BLaER1 (cell line): ENCODE measurements at regions not wholly inside any gene's neighbourhood (a gene's known extent, or its start where the extent isn't known, plus 50 kb on each side); places are given as distances from the start of the nearest gene placed in this dataset.
"Not testable (repeated sequence)": the region's sequence is repeated elsewhere in the genome, so short reads cannot be mapped to it uniquely, and the experiment has no call there.

ENCODE experiments used
- H3K27ac ChIP-seq: shearing (Covaris generic); formaldehyde crosslinking; 2 replicates; pipeline ENCODE4 v1.8.1; 2022
- H3K27me3 ChIP-seq: shearing (Covaris generic); formaldehyde crosslinking; 2 replicates; pipeline ENCODE4 v1.8.1; 2022
- H3K36me3 ChIP-seq: shearing (Covaris generic); formaldehyde crosslinking; 2 replicates; pipeline ENCODE4 v1.8.1; 2022
- H3K4me1 ChIP-seq: shearing (Covaris generic); formaldehyde crosslinking; 2 replicates; pipeline ENCODE4 v1.8.1; 2022
- H3K4me2 ChIP-seq: shearing (Covaris generic); formaldehyde crosslinking; 2 replicates; pipeline ENCODE4 v1.8.1; 2022
- H3K4me3 ChIP-seq: shearing (Covaris generic); formaldehyde crosslinking; 2 replicates; pipeline ENCODE4 v1.8.1; 2022
- H3K9ac ChIP-seq: shearing (Covaris generic); formaldehyde crosslinking; 2 replicates; pipeline ENCODE4 v1.8.1; 2022
- H3K9me3 ChIP-seq: shearing (Covaris generic); formaldehyde crosslinking; 2 replicates; pipeline ENCODE4 v1.8.1; 2022
- H4K20me1 ChIP-seq: shearing (Covaris generic); formaldehyde crosslinking; 2 replicates; pipeline ENCODE4 v1.8.1; 2022
- Cebpa-rat ChIP-seq: shearing (Covaris generic); IDR thresholded peaks from 2 replicates; pipeline ENCODE4 v1.8.1; 2022

- Histone ChIP-seq H3K27ac (no peak overlapping the region), H3K27me3 (no peaks in the 10 kb centered on the region), H3K4me1 (no peaks in the 10 kb centered on the region), H3K9me3 (peaks cover 60% of the 10 kb centered on the region), H3K36me3 (no peaks in the 10 kb centered on the region), H3K9ac (no peak overlapping the region), H3K4me2 (no peak overlapping the region), H3K4me3 (no peak overlapping the region), H4K20me1 (no peaks in the 10 kb centered on the region)
- no peak for TF ChIP-seq Cebpa-rat
Measured at GRCh38 chr13:46484561-46484960, 68.4 kb upstream of the LRCH1 start.

- Histone ChIP-seq H3K36me3 (no peaks in the 10 kb centered on the region), H3K4me1 (no peaks in the 10 kb centered on the region), H3K27ac (no peak overlapping the region), H3K4me2 (no peak overlapping the region), H3K9ac (no peak overlapping the region), H3K9me3 (peaks cover 44% of the 10 kb centered on the region), H3K4me3 (no peak overlapping the region), H4K20me1 (no peaks in the 10 kb centered on the region), H3K27me3 (no peaks in the 10 kb centered on the region)
- TF ChIP-seq Cebpa-rat, result no peak
Measured at GRCh38 chr13:46481166-46481565, 71.8 kb upstream of the LRCH1 start.

- TF ChIP-seq Cebpa-rat, result no peak
- Histone ChIP-seq H3K4me3 (no peak overlapping the region), H3K27me3 (no peaks in the 10 kb centered on the region), H3K4me2 (no peak overlapping the region), H3K36me3 (no peaks in the 10 kb centered on the region), H3K9me3 (peaks cover 34% of the 10 kb centered on the region), H4K20me1 (no peaks in the 10 kb centered on the region), H3K4me1 (no peaks in the 10 kb centered on the region), H3K27ac (no peak overlapping the region), H3K9ac (no peak overlapping the region)
Measured at GRCh38 chr13:46480131-46480530, 72.8 kb upstream of the LRCH1 start.

- Histone ChIP-seq H3K4me2 (no peak overlapping the region), H3K27me3 (no peaks in the 10 kb centered on the region), H3K27ac (no peak overlapping the region), H3K9me3 (peaks cover 29% of the 10 kb centered on the region), H3K9ac (no peak overlapping the region), H3K4me3 (no peak overlapping the region), H3K36me3 (no peaks in the 10 kb centered on the region), H3K4me1 (no peaks in the 10 kb centered on the region), H4K20me1 (no peaks in the 10 kb centered on the region)
- no peak for TF ChIP-seq Cebpa-rat
Measured at GRCh38 chr13:46479691-46480090, 73.3 kb upstream of the LRCH1 start.

- Histone ChIP-seq H3K27ac (no peak overlapping the region), H3K4me3 (no peak overlapping the region), H3K9ac (no peak overlapping the region), H3K36me3 (no peaks in the 10 kb centered on the region), H3K4me2 (no peak overlapping the region), H3K9me3 (peaks cover 25% of the 10 kb centered on the region), H3K27me3 (no peaks in the 10 kb centered on the region), H3K4me1 (no peaks in the 10 kb centered on the region), H4K20me1 (no peaks in the 10 kb centered on the region)
- no peak for TF ChIP-seq Cebpa-rat
Measured at GRCh38 chr13:46479283-46479682, 73.7 kb upstream of the LRCH1 start.

- no peak overlapping the region for H3K9ac ChIP-seq
- no peaks in the 10 kb centered on the region for H3K36me3 ChIP-seq
- H3K4me1 ChIP-seq, result no peaks in the 10 kb centered on the region
- no peak overlapping the region for H3K27ac ChIP-seq
- no peak overlapping the region for H3K4me2 ChIP-seq
- no peak for TF ChIP-seq Cebpa-rat
- H3K9me3 ChIP-seq, result peaks cover 19% of the 10 kb centered on the region
- no peaks in the 10 kb centered on the region for H4K20me1 ChIP-seq
- no peaks in the 10 kb centered on the region for H3K27me3 ChIP-seq
- H3K4me3 ChIP-seq, result no peak overlapping the region
Measured at GRCh38 chr13:46478651-46479050, 74.3 kb upstream of the LRCH1 start.

GRCh38 chr13:46476174-46476573 is 76.8 kb upstream of the LRCH1 start:
- no peak overlapping the region for H3K4me2 ChIP-seq
- no peak overlapping the region for H3K4me3 ChIP-seq
- no peaks in the 10 kb centered on the region for H3K9me3 ChIP-seq
- no peaks in the 10 kb centered on the region for H3K4me1 ChIP-seq
- no peak for TF ChIP-seq Cebpa-rat
- H3K36me3 ChIP-seq, result no peaks in the 10 kb centered on the region
- no peak overlapping the region for H3K9ac ChIP-seq
- no peak overlapping the region for H3K27ac ChIP-seq
- H4K20me1 ChIP-seq, result no peaks in the 10 kb centered on the region
- no peaks in the 10 kb centered on the region for H3K27me3 ChIP-seq

GRCh38 chr13:46475541-46475991 is 77.4 kb upstream of the LRCH1 start:
- Histone ChIP-seq H3K4me3 (no peak overlapping the region), H3K27me3 (no peaks in the 10 kb centered on the region), H4K20me1 (no peaks in the 10 kb centered on the region), H3K4me2 (no peak overlapping the region), H3K9me3 (no peaks in the 10 kb centered on the region), H3K27ac (no peak overlapping the region), H3K4me1 (no peaks in the 10 kb centered on the region), H3K36me3 (no peaks in the 10 kb centered on the region), H3K9ac (no peak overlapping the region)
- TF ChIP-seq Cebpa-rat, result no peak

GRCh38 chr13:46473806-46474205 is 79.2 kb upstream of the LRCH1 start:
- no peaks in the 10 kb centered on the region for H3K27me3 ChIP-seq
- no peaks in the 10 kb centered on the region for H4K20me1 ChIP-seq
- no peak overlapping the region for H3K9ac ChIP-seq
- H3K27ac ChIP-seq, result no peak overlapping the region
- no peak overlapping the region for H3K4me2 ChIP-seq
- TF ChIP-seq Cebpa-rat, result no peak
- H3K4me1 ChIP-seq, result no peaks in the 10 kb centered on the region
- no peak overlapping the region for H3K4me3 ChIP-seq
- no peaks in the 10 kb centered on the region for H3K36me3 ChIP-seq
- H3K9me3 ChIP-seq, result no peaks in the 10 kb centered on the region

- H3K27ac ChIP-seq, result no peak overlapping the region
- no peaks in the 10 kb centered on the region for H4K20me1 ChIP-seq
- no peak overlapping the region for H3K4me3 ChIP-seq
- H3K4me1 ChIP-seq, result no peaks in the 10 kb centered on the region
- no peak for TF ChIP-seq Cebpa-rat
- H3K9ac ChIP-seq, result no peak overlapping the region
- no peaks in the 10 kb centered on the region for H3K9me3 ChIP-seq
- H3K4me2 ChIP-seq, result no peak overlapping the region
- no peaks in the 10 kb centered on the region for H3K27me3 ChIP-seq
- H3K36me3 ChIP-seq, result no peaks in the 10 kb centered on the region
Measured at GRCh38 chr13:46472384-46472783, 80.6 kb upstream of the LRCH1 start.

- not testable (repeated sequence) for H3K36me3 ChIP-seq, H3K9ac ChIP-seq, H3K4me1 ChIP-seq, H3K27me3 ChIP-seq, H3K27ac ChIP-seq, H3K4me3 ChIP-seq, H3K9me3 ChIP-seq, H3K4me2 ChIP-seq, H4K20me1 ChIP-seq
Measured at GRCh38 chr13:46469699-46470098, 82.6 kb upstream of the RUBCNL start.
